ENCODE measurements at regions not wholly inside any gene's neighbourhood (a gene's known extent, or its start where the extent isn't known, plus 50 kb on each side); places are given as distances from the start of the nearest gene placed in this dataset.

DNA sequence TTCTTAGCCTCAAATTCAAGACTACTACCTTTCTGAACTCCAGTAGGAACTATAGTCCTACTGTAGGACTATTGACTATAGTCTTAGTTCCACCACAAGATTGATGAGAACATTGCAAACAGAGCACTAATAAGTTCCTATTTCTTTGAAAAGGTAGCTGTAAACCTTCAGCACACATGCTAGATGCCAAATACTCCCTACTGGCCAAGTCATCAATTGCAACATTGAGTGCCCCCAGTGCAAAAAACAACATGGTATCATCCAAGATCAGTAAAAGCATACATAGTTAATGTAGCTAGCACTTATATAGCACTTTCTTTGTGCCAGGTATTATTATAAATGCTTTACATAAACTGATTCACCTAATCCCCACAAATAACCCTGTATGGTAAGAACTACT is 99.8 kb downstream of the MRPL39 start:
- H3K4me2 ChIP-seq (ENCODE audit: insufficient read depth, low read length) = no peak overlapping the region
- H3K9me1 ChIP-seq (replicated peaks; ENCODE audit: control insufficient read depth, extremely low read depth, insufficient read depth, low read length) = no peaks in the 10 kb centered on the region
- no TSS peak for BruUV-seq (replicated peaks)
- H3K4me1 ChIP-seq (ENCODE audit: control insufficient read depth, extremely low read depth, insufficient read depth, low read length) = no peaks in the 10 kb centered on the region
- TF ChIP-seq EZH2 (IDR thresholded peaks at IDR 0.05; ENCODE audit: borderline replicate concordance, low read depth, low read length, severe bottlenecking) (no peak), JUN (IDR thresholded peaks at IDR 0.05; ENCODE audit: borderline replicate concordance, insufficient read depth, insufficient read length, low read depth) (no peak), FOS (IDR thresholded peaks at IDR 0.05; ENCODE audit: borderline replicate concordance, insufficient read depth, low read length) (no peak), POLR2A (IDR thresholded peaks at IDR 0.05; ENCODE audit: low read depth, low read length) (no peak), MYC (IDR thresholded peaks at IDR 0.05; ENCODE audit: low read depth, low read length) (no peak), GATA2 (IDR thresholded peaks at IDR 0.05; ENCODE audit: insufficient read depth, insufficient read length, low read depth, low read length) (no peak), POLR2AphosphoS5 (IDR thresholded peaks at IDR 0.05; ENCODE audit: insufficient read depth, low read depth, low read length) (no peak)
- TF ChIP-seq, protein P1, sequence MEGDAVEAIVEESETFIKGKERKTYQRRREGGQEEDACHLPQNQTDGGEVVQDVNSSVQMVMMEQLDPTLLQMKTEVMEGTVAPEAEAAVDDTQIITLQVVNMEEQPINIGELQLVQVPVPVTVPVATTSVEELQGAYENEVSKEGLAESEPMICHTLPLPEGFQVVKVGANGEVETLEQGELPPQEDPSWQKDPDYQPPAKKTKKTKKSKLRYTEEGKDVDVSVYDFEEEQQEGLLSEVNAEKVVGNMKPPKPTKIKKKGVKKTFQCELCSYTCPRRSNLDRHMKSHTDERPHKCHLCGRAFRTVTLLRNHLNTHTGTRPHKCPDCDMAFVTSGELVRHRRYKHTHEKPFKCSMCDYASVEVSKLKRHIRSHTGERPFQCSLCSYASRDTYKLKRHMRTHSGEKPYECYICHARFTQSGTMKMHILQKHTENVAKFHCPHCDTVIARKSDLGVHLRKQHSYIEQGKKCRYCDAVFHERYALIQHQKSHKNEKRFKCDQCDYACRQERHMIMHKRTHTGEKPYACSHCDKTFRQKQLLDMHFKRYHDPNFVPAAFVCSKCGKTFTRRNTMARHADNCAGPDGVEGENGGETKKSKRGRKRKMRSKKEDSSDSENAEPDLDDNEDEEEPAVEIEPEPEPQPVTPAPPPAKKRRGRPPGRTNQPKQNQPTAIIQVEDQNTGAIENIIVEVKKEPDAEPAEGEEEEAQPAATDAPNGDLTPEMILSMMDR (IDR thresholded peaks at IDR 0.05; ENCODE audit: extremely low read depth in 1 of 2, insufficient read depth in 1 of 2, low read depth in 1 of 2, low read length in 2 of 2) = no peak
- TF ChIP-seq, protein P2, sequence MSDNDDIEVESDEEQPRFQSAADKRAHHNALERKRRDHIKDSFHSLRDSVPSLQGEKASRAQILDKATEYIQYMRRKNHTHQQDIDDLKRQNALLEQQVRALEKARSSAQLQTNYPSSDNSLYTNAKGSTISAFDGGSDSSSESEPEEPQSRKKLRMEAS (IDR thresholded peaks at IDR 0.05; ENCODE audit: insufficient read depth, insufficient read length) = no peak
- H3K4me3 ChIP-seq (replicated peaks in 1 of 3; ENCODE audit: insufficient read depth in 1 of 3, low read depth in 1 of 3, low read length in 3 of 3) = no peak overlapping the region
- H3K36me3 ChIP-seq (ENCODE audit: control insufficient read depth in 2 of 2, extremely low read depth in 1 of 2, insufficient read depth in 2 of 2, low read length in 2 of 2) = no peaks in the 10 kb centered on the region
- dilution Hi-C loops (cut with MboI; ENCODE audit: extremely low pct_ligation_motif_present, low sequenced_read_pairs) (no loop called here), intact Hi-C loops (cut with micrococcal nuclease) (no loop called here)
- no peak overlapping the region for H3K27ac ChIP-seq (ENCODE audit: insufficient read depth, low read depth, low read length)
- DNase-seq (ENCODE audit: low read depth, low spot score) = no peak
- no peak overlapping the region for H2AFZ ChIP-seq (ENCODE audit: low read depth, low read length)
- H3K27me3 ChIP-seq (ENCODE audit: control insufficient read depth in 2 of 2, insufficient read depth in 2 of 2, low read length in 2 of 2) = no peaks in the 10 kb centered on the region
- H3K9ac ChIP-seq (replicated peaks; ENCODE audit: extremely low read depth, insufficient read depth, low read length) = no peak overlapping the region
- no peaks in the 10 kb centered on the region for H3K9me3 ChIP-seq (replicated peaks; ENCODE audit: control insufficient read depth, insufficient read depth, low read length)
- FAIRE-seq = no peak
- no peaks in the 10 kb centered on the region for H4K20me1 ChIP-seq (replicated peaks; ENCODE audit: control insufficient read depth, extremely low read depth, insufficient read depth, low read length)
- ChIA-PET POLR2A (no interaction called here), CTCF (no interaction called here)
- no peaks in the 10 kb centered on the region for H3K79me2 ChIP-seq (ENCODE audit: control insufficient read depth, insufficient read depth, low read length)

All from endothelial cell of umbilical vein (primary cell).